ENCODE measurements at regions not wholly inside any gene's neighbourhood (a gene's known extent, or its start where the extent isn't known, plus 50 kb on each side); places are given as distances from the start of the nearest gene placed in this dataset.
A peak's percentile ranks its signal among the peaks of the same experiment; 100 is the strongest.

DNA sequence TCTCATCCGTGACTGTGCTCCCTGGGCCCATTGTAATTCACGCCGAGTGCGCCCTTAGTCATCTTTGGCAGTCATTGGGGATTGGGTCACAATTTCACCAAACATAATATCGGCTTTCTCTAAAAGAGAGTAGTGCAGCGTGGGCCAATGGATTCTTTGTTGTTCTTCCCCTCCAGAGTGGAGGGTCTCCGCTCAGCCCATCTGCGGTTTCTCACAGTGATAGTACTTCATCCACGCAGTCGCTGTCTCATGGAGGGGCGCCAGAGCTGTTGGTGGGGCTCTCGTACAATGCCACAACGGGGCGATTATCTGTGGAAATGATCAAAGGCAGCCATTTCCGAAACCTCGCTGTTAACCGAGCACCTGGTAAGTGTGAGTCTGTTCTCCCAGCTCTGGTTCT lies 321.8 kb downstream of the SNAPC1 start:
- DNase-seq (ENCODE audit: low read depth, low spot score) = no peak

DNA sequence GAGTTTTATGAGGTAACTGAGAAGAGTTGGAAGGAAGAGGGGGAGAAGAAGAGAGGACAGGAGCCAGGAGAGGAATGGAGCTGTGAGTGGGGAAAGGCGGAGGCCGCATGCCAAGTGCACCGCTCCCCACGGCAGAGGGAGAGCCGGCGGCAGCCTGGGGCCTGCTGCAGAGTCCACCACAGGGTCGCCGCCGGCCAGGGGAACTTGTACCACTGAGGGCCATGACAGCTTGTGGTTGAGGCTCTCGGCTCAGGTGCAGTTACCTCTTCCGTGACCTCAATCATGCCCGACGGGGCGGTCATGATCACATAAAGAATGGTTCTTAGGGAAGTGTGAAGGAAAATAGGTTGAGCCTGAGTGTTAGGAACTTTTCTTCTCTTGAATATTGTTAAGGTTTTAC lies 325.0 kb downstream of the SNAPC1 start:
- no peak for DNase-seq (ENCODE audit: low read depth, low spot score)

DNA sequence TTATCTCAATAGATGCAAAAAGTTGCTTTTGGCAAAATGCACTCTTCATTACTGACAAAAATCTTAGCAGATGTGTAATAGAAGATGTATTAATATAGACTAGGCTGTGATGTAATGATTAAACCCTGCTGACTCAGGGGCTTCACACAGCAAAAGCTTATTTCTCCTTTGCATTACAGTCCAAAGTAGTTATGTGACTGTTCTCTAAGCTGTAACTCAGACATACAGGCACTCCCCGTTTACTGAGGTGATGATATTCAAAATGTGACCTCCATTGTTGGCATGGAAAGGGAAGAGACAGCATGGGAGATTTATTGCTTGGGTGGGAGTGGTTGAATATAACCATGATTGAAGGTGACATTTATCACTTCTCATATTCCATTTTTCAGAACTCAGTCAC lies 331.5 kb downstream of the SNAPC1 start:
- DNase-seq (ENCODE audit: low read depth, low spot score) = no peak

DNA sequence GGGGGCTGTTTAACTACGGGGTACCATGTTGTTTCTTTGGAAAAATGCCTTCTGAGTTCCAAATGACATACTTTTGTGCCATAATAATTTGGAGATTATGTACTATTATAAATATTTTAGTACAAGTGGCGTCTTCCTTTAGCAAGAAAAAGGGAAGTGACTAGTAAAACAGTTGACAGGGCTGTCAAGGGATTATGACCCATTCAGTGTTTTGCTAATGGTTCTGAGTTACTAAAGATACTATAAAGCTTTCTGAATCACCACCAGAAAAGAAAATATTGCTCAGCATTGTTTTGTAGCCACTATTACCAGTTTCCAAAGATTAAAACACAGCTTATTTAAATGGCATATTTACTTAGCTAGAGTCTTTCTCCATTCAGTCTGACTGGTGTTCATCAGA lies 334.9 kb downstream of the SNAPC1 start:
- no peak for DNase-seq (ENCODE audit: low read depth, low spot score)

DNA sequence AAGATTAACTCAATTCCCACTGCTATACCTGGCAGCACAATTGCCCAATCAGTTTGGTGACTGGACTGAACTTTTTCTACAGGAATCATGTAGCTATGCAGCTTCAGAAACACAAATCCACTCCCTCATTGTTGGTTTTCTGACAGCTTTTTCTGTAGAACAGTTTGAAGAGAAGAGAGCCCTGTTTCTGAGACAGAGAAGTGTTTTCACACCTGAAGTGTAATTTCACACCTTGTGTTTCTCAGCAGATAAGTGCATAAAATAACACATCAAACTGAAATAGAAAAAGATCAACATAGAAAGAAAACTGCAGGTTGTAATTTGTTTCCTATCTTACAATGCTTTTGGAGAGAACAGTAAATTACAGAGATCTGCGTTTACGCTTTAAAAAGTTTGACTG lies 335.6 kb downstream of the SNAPC1 start:
- DNase-seq (ENCODE audit: low read depth, low spot score) = no peak

DNA sequence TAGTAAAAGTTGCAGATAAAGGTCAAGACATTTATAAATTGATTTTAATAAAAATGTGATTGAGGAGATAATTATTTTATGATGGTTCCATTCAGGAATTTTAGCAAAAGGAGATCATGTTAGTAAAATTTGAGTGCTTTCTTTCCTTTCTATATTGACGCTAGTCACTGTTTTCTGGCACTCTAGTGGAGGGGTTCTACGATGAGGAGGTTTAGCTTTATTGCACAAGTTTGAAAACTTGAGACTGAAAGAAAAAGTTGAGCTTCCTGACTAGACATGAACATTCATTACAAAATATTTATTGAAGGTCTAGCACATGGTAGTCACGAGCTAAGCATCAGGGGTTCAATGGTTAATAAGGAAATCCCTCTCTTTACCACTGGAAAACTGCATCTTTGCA lies 336.1 kb downstream of the SNAPC1 start:
- DNase-seq (ENCODE audit: low read depth, low spot score) = no peak

DNA sequence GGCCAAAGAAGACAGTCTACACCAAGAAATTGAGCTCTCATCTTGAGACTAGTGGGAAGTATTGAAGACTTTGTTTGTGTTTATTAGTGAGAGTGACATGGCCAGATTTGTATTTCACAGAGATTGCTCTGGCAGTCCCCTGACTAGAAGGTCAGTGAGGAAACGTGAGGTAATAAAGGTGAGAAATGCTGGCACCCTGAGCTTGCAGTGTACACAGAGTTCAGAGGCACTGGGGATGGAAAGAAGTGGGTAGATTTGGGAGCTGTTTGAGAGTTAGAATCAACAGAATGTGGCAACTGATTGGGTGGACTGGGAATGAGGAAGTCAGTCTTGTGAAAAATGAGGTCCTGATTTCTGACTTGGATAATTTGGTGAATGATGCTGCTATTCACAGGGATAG lies 336.9 kb downstream of the SNAPC1 start:
- no peak for DNase-seq (ENCODE audit: low read depth, low spot score)

DNA sequence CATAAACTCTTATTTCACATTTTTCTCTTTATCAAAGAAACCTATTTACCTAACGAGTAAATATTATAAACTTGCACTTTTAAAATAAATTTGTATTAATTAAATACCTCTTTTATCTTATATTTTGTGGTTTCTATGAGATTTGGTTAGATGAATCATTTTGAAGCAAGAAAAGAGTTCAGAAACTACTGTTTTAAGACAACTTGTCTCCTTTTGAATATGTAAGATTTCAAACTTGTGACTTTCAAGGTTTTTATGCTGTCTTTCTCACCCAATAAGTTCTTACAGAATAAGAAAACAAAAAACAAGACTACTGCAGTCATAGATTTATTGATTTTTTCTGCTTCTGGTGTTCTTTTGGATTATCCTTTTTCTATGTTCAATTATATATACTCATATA lies 339.0 kb downstream of the SNAPC1 start:
- DNase-seq (ENCODE audit: low read depth, low spot score) = no peak

DNA sequence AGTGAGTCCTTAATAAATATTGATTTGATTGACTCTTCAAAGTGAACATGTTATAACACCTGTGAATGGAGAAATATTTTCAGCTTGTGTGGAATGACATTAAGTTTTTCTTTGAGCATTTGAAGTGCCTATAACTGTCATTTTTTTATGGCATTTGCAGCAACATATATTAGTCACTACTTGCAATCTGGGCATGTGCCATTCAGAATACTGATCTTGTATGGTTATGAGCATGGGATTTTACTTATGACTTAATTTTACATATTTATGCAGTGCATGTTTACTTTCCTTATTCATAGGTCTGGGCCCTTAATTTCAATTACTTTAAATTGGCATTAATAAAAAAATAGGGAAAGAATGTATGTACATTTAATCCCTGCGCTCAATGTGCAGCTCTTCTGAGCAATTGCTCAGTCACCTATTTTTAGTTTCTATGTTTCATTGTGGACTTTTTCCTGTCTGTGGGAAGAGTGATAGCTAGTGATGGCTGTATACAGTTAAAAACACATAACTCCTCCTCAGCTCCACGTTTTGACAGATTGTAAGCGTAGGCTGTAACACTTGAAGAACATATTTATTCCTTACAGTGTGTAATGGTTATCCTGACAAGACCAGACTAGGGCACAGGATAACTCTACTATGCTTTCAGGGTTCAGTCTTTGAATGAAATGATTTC lies 339.6 kb downstream of the SNAPC1 start:
- DNase-seq (ENCODE audit: low read depth, low spot score) = no peak

DNA sequence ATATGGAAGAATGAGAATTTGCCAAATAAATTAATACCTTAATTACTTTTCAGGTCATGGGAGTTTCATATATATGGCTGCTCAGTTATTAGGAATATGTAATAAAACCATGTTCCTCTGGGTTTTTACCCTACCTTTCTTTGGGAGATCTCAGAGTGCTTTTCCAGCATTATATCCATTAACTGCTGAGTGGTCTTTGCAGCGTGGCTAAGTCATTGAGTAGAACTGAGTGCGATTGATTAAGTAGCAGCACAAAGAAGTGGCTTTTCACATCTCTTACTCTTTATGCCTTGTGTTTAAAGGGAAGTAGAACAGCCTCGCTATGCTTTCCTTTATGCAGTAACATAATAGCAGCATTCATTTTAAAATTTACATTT lies 340.1 kb downstream of the SNAPC1 start:
- DNase-seq (ENCODE audit: low read depth, low spot score) = no peak

DNA sequence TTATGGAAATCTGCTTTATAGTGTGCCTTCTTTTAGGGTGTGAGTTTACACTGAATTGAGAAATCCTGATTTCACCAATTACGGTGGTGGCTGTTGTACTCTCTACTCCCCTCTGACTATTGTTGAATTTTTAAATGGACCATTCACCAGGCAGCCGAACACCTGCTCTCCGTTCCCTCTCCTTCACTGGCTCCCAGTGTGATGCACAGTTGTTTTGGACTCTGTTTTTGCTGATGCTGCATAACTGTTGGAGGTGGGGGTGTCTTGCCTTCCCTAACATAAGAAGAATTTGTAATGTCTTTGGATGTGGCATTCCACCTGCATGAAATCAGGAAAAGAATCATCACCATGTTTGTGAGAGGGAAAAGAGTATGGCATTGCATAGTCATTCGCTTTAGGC lies 341.2 kb downstream of the SNAPC1 start:
- no peak for DNase-seq (ENCODE audit: low read depth, low spot score)

DNA sequence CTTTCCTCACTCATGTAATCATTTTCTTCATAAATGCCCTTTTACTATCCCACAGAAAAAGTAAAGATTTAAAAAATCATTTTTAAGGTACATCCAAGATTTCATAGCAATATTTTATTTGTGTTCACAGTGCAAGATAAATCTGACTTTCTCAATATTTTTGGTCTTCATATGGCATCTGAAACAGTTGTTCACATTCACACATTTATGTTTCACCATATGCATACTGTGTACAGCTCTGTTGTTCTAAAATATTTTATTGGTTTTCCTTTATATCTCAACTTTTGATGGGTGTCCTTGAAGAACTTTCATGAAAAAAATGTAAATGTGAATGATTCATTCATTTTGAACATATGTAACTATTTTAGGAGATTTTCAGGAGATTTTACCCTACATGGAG lies 348.7 kb downstream of the SNAPC1 start:
- no peak for DNase-seq (ENCODE audit: low read depth, low spot score)

DNA sequence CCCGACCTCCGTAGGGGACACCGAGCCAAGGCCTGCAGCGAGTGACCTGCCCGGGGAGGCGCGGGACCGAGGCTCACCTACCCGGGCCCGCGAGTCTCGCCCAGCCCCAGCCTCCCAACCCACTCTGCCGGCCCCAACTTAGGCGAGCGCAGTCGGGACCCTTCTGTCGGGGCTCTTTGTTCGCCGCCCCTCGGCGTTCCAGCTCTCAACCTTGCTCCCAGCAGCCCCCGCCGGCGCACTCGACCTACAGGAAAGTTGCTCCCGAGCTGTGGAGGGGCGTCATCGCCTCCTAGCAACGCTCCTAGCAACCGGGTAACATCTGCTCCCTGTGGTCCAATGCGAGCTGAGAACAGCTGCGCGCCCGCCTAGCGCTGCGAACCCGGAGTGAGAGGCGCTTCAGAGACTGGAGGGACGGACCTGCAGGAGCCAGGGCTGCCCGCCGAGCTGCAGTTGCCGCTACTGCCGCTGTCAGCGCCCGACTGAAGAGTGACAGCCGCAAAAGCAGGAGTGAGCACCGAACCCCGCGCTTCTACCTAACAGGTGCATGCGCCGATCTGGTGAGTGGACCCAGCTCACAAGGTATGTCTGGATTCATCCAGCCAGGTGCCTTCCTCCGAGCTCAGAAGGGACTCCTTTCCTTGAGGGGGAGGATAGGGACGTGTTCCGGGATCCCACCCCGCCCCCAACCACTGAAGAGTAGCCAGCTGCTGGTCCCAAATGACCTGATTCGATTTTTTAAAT lies 355.0 kb downstream of the SNAPC1 start:
- peak; percentile 83 for DNase-seq (ENCODE audit: low read depth, low spot score)

DNA sequence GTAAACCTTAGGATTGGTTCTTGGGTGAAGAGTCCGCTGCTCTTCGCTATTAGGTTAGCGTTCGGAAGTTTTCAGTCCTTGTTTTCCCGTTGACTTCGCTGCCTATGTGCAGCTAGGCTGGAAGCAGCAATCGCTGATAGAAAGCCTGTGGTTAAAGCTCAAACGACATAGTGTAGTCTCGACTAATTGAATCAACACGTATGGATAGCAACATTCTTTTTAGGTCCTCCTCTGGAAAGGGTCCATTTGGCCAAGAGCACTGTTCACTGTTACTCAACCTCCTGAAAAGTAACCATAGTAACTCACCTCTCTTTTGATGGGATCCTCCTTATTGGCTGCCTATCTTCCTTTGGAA lies 355.5 kb downstream of the SNAPC1 start:
- DNase-seq (ENCODE audit: low read depth, low spot score) = peak; percentile 4

DNA sequence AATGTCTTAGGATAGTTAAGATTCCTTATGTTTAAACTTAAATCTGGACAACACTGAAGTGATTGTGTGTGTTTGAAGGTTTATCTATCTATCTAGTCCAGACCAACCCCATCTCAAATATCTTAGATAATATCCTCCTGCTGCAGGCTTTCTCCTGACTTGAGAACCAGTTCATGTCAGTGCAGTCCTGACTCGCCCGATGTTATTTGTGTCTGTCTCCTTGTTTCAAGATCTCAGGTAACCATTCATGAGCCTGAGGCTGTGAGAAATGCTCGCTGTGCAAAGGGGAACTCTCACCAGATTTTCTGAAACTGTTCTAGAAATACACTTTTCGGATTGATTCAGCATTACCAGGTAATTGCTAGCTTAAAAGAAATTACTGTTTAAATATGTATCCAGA lies 356.2 kb downstream of the SNAPC1 start:
- no peak for DNase-seq (ENCODE audit: low read depth, low spot score)

DNA sequence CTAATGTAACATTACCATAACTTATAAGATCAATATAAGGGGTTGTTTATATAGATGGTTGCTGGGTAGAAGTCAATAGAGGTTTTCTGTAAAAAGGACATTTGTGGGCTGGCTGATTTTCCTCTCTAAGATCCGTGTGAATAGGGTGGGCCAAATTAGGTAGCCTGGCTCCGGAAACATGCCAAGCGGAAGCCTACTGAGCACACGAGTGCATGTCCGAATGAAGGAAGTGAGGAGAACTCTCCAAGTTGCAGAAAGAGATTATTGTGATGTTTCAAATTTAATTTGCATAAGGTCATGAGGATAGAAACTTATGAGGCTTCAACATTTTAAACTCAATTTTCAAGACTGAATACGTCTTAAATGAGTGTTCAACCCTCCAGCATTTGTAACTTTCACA lies 356.7 kb downstream of the SNAPC1 start:
- DNase-seq (ENCODE audit: low read depth, low spot score) = no peak

DNA sequence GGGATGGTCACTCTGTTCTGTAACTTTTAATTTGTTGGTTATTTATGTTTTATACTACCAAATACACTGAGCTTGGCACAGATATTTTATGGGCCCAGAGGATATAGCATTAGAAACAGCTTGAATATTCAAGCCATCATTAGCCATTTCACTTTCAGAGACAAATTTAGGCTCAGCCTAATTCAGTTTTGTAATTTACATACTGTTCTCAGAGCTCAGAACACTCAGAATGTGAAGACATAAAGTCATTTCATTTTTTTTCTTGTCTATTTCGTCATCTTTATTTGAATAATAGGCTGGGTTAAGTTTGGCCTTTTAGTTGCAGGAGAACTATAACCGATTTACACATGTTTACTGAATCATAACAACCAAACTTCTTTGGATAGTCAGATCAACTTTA lies 361.7 kb downstream of the SNAPC1 start:
- no peak for DNase-seq (ENCODE audit: low read depth, low spot score)

DNA sequence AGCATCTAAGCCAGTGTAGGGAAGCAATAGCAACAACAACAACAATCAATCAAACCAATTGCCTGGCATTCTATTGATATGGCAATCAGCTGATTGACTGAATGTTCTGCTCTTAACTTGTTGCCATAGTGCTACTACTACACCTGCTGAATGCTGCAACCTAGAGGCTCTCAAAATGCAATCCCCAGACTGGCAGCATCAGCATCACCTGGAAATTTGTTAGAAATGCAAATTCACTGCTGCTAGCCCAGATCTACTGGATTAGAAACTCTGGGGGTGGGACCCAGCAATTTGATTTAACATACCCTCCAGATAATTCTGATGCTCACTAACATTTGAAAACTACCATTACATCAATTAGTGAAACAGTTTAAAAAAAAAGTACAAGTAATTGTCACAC lies 363.6 kb downstream of the SNAPC1 start:
- no peak for DNase-seq (ENCODE audit: low read depth, low spot score)

DNA sequence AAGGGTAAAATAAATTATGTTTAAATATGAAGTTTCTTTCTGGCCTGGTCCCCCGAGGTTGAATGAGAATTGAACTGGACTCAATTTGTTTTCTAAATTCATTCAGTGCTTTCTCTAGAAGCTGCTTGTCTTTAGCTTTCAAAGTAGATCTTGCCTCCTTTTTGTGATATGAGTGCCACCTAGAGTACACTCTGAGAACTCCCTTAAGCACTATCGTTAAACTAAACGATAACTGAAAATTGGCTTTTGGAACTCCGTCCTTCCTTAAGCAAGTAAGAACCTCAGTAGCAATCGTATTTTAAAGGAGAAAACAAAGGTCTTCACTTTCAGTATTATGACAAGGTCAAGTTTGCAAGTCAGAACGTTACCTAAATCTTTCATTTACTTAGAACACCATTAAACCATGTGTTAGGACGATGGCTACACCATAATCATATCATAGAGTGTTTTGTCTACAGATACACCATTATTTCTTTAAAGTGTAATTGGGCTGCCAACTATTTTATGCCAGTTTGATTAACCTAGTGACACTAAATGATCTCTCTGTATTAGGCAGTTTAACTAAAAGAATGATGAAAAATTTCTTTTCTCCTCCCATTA lies 364.8 kb downstream of the SNAPC1 start:
- DNase-seq (ENCODE audit: low read depth, low spot score) = peak; percentile 69

DNA sequence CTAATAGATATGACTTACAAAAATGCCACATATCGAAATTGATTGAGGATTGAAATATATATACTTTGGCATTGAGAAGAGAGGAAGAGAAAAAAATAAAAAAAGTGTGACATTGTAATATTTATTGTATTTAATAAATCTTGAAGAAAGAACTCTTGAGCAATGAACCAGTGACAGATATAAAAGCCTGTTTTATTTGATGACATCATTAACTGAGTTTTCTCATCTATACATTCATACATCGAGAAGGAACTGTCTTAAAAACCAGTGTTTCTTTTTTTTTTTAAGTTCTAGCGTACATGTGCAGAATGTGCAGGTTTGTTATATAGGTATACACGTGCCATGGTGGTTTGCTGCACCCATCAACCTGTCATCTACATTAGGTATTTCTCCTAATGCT lies 368.2 kb downstream of the SNAPC1 start:
- DNase-seq (ENCODE audit: low read depth, low spot score) = no peak

DNA sequence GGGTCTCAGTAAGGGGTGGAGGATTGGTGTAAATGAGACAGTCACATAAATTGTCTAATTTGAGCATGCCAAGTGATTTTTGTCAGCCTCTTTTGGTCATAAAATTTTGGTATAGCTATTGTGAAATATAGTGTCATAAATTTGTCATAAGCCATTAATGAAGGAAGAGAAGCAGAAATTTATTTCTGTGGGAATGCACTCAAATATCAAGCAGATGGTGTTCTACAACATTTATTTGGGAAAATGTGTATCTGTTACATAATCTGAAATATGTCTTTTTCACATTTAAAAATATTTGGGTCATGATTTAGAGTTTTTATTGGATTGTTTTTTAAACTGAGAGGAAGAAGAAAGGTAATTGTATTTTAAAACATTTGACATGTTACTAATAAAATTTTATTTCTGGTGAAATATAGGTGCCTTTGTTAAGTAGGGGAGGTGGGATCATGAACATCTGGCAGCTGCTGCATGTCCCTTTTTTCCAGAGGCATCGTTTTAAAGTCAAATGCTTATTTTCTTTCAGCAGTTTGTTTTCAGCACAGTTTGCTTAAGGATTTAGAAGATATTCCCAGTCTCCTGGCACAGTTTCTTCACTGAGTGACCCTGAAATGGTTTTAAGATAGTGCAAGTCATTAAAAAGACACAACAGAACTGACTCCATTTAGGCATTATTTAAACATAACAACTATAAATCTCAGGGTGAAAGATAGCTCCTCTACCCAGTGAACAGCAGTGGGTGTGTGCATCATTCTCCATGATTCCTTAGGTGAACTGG lies 371.7 kb downstream of the SNAPC1 start:
- no peak for DNase-seq (ENCODE audit: low read depth, low spot score)

DNA sequence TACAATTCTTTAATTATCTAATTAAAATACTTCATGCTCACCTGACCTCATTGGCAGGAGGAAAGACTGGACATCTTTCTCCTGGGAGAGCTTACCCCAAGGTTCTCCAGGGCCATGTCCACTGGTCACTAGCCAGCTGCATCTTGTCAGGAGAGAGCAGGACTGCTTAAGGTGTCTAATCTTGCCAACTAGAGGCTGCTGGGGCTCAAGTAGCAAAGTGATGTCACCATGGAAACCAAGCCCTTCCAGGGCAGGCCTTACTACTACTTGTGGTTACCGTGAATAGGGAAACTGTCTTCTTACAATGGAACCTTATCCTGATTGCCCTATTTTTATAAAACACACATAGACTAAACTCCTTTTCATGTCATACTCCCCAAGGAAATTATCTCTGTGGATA lies 376.4 kb downstream of the SNAPC1 start:
- DNase-seq (ENCODE audit: low read depth, low spot score) = no peak

DNA sequence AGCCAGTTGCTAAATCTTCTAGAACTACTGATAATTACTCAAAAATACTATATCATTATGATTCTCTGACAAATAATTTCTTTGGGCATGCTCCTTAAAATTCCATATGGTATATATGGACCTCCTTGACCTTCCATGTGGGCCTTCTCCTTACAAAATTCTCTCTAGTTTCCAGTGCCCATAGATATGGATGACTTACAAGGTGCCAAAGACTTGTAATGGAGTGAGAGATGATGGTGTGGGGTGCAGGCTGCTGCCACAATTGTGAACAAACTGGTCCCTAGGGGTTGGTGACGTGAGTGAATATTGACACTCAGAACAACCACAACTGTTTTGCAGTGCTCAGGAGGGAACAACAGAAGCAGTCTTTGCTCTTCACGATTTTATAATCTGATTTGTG lies 378.9 kb downstream of the SNAPC1 start:
- no peak for DNase-seq (ENCODE audit: low read depth, low spot score)
